WTC11 (cell line): ENCODE measurements at regions not wholly inside any gene's neighbourhood (a gene's known extent, or its start where the extent isn't known, plus 50 kb on each side); places are given as distances from the start of the nearest gene placed in this dataset.

Experiments
- ATAC-seq: fragments of 200-7000 bp; cut with Tn5 transposase; 2 replicates; pipeline ENCODE4 v1.10.0; 2021; ENCODE audit warnings: mild to moderate bottlenecking, moderate library complexity
- CTCF ChIA-PET: fragments of 300-600 bp; sonication (Branson Sonifier 250); formaldehyde crosslinking; loops from one replicate; lab custom pipeline; 2021; ENCODE audit warnings: antibody characterized with exemption; lab: Charles Lee
- POLR2A ChIA-PET: fragments of 350-600 bp; sonication (Branson Sonifier 250); formaldehyde crosslinking; loops from one replicate; lab custom pipeline; 2021; ENCODE audit warnings: antibody characterized with exemption; lab: Charles Lee
- DNase-seq: peaks from one replicate; pipeline ENCODE4 v3.0.0; 2021; ENCODE audit warnings: low spot score
- H3K27ac Mint-ChIP-seq: 2 replicates; pipeline ENCODE4 v1.8.0; 2021; ENCODE audit warnings: mixed read lengths
- H3K27me3 Mint-ChIP-seq: 2 replicates; pipeline ENCODE4 v1.8.0; 2021; ENCODE audit warnings: low read depth, mild to moderate bottlenecking, moderate library complexity, mixed read lengths
- H3K36me3 Mint-ChIP-seq: 2 replicates; pipeline ENCODE4 v1.8.0; 2021; ENCODE audit warnings: mixed read lengths
- H3K4me1 Mint-ChIP-seq: 2 replicates; pipeline ENCODE4 v1.8.0; 2022; ENCODE audit warnings: mixed read lengths
- H3K4me3 Mint-ChIP-seq: 2 replicates; pipeline ENCODE4 v1.8.0; 2021; ENCODE audit warnings: mild to moderate bottlenecking, moderate library complexity, mixed read lengths
- H3K9me3 Mint-ChIP-seq: 2 replicates; pipeline ENCODE4 v1.8.0; 2021; ENCODE audit warnings: mixed read lengths
- AFF4 ChIP-seq: sonication (generic); formaldehyde crosslinking; IDR thresholded peaks from 2 replicates; pipeline ENCODE4 v1.8.1; 2023; ENCODE audit warnings: mild to moderate bottlenecking, missing genetic modification reagents, borderline replicate concordance
- CDX4 ChIP-seq: fragments of 250-450 bp; sonication (Bioruptor Pico); IDR thresholded peaks from 2 replicates; pipeline ENCODE4 v1.9.0; 2021; ENCODE audit warnings: moderate library complexity, mild to moderate bottlenecking, inconsistent platforms, borderline replicate concordance
- CTCF ChIP-seq: fragments of 200-600 bp; IDR thresholded peaks from 2 replicates; pipeline ENCODE4 v1.8.0; 2022; ENCODE audit warnings: antibody characterized with exemption
- E2F1 ChIP-seq: sonication (generic); formaldehyde crosslinking; IDR thresholded peaks from 2 replicates; pipeline ENCODE4 v1.8.0; 2022; ENCODE audit warnings: mild to moderate bottlenecking, missing genetic modification reagents
- ELF4 ChIP-seq: sonication (generic); formaldehyde crosslinking; IDR thresholded peaks from 2 replicates; pipeline ENCODE4 v1.8.1; 2022; ENCODE audit warnings: low read depth, mild to moderate bottlenecking, moderate library complexity, missing genetic modification reagents
- FOXJ3 ChIP-seq: sonication (generic); formaldehyde crosslinking; IDR thresholded peaks from 2 replicates; pipeline ENCODE4 v1.9.0; 2021; ENCODE audit warnings: missing genetic modification reagents, mild to moderate bottlenecking, borderline replicate concordance
- GTF2I ChIP-seq: fragments of 250-450 bp; sonication (Bioruptor Pico); conservative IDR thresholded peaks from 2 replicates; pipeline ENCODE4 v1.4.0; 2021; ENCODE audit warnings: mild to moderate bottlenecking
- KAT7 ChIP-seq: sonication (generic); formaldehyde crosslinking; IDR thresholded peaks from 2 replicates; pipeline ENCODE4 v1.8.1; 2023; ENCODE audit warnings: missing genetic modification reagents, mild to moderate bottlenecking, borderline replicate concordance
- MYBL2 ChIP-seq: sonication (generic); formaldehyde crosslinking; IDR thresholded peaks from 2 replicates; pipeline ENCODE4 v1.8.1; 2023; ENCODE audit warnings: mild to moderate bottlenecking, moderate library complexity, missing genetic modification reagents
- SOX15 ChIP-seq: fragments of 250-450 bp; sonication (Bioruptor Pico); IDR thresholded peaks from 2 replicates; pipeline ENCODE4 v1.9.0; 2021; ENCODE audit warnings: mild to moderate bottlenecking
- STAT6 ChIP-seq: sonication (generic); formaldehyde crosslinking; conservative IDR thresholded peaks from 2 replicates; pipeline ENCODE4 v1.8.1; 2023; ENCODE audit warnings: mild to moderate bottlenecking, low read depth, missing genetic modification reagents, moderate library complexity
- USF2 ChIP-seq: sonication (generic); formaldehyde crosslinking; IDR thresholded peaks from 2 replicates; pipeline ENCODE4 v1.8.1; 2023; ENCODE audit warnings: mild to moderate bottlenecking, missing genetic modification reagents, moderate library complexity

- peaks cover 19% of the 10 kb centered on the region for H3K4me1 Mint-ChIP-seq
- H3K27ac Mint-ChIP-seq, result no peak overlapping the region
- H3K9me3 Mint-ChIP-seq, result peaks cover 8% of the 10 kb centered on the region
- ChIA-PET CTCF (interaction anchor here (0.6 to 1.7 kb wide), 8 partner anchors 9 to 286 kb away, joined by 3 to 6 read pairs (median 3); no protein-coding TSS in a partner anchor), POLR2A (no interaction called here)
- DNase-seq, result no peak
- peak; percentile 68 for ATAC-seq
- peak; percentile 20; the same call in 1 of the 2 replicates for TF ChIP-seq CTCF
- no peak for TF ChIP-seq MYBL2 (CRISPR knock-in tag)
- no peak for TF ChIP-seq AFF4
- no peak for TF ChIP-seq E2F1 (CRISPR knock-in tag)
- TF ChIP-seq KAT7, result no peak
- peaks cover 14% of the 10 kb centered on the region for H3K36me3 Mint-ChIP-seq
- H3K27me3 Mint-ChIP-seq, result no peaks in the 10 kb centered on the region
- H3K4me3 Mint-ChIP-seq, result no peak overlapping the region
These were observed 662.2 kb downstream of the XIRP2 start for GRCh38 chr2:167550448-167550847.

- no peak overlapping the region for H3K27ac Mint-ChIP-seq
- H3K4me1 Mint-ChIP-seq, result peaks cover 19% of the 10 kb centered on the region
- H3K36me3 Mint-ChIP-seq, result peaks cover 7% of the 10 kb centered on the region
- no peak overlapping the region for H3K4me3 Mint-ChIP-seq
- ATAC-seq (no peak), DNase-seq (no peak)
- H3K9me3 Mint-ChIP-seq, result peaks cover 7% of the 10 kb centered on the region
- H3K27me3 Mint-ChIP-seq, result no peaks in the 10 kb centered on the region
- POLR2A ChIA-PET, result no interaction called here
- CTCF ChIA-PET, result no interaction called here
- no peak for TF ChIP-seq STAT6 (CRISPR knock-in tag)
- TF ChIP-seq ELF4 (CRISPR knock-in tag), result no peak
- no peak for TF ChIP-seq FOXJ3 (CRISPR knock-in tag)
- TF ChIP-seq CDX4 (CRISPR knock-in tag), result no peak
- no peak for TF ChIP-seq AFF4
- TF ChIP-seq GTF2I (CRISPR knock-in tag), result 0 out of 2 replicates have a peak, but pooled peaks have one; percentile 50
- no peak for TF ChIP-seq SOX15 (CRISPR knock-in tag)
- no peak for TF ChIP-seq USF2 (CRISPR knock-in tag)
- TF ChIP-seq, all 79 proteins: peak for 1
These were observed 660.1 kb downstream of the XIRP2 start for GRCh38 chr2:167548396-167548795.
